ENCODE measurements at regions not wholly inside any gene's neighbourhood (a gene's known extent, or its start where the extent isn't known, plus 50 kb on each side); places are given as distances from the start of the nearest gene placed in this dataset.

DNA sequence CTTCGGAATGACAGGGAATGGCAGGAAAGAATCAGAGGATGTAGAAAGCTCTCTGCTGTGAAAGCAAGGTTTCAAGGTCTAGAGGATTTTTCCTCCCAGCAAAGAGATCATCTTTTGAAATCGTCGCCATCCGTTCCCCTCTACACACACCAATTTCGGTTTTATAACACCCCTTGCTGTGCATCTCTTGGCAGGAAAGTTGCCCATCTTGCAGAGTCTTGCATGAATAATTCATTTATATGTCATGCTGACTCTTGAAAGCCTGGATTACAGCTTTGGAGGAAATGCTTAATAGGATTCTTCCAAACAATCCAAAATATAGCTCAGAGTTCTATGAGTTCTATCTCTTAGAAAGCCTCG, 262.7 kb downstream of the CHL1 start:
- DNase-seq = no peak
- no TSS peak for BruUV-seq (replicated peaks)
- no peaks in the 10 kb centered on the region for H3K4me1 ChIP-seq (replicated peaks; ENCODE audit: insufficient read depth)
- ChIA-PET POLR2A (ENCODE audit: unreplicated experiment) (no interaction called here), CTCF (no interaction called here)
- no peaks in the 10 kb centered on the region for H3F3A ChIP-seq (ENCODE audit: insufficient read depth, low read depth)
- TF ChIP-seq, protein P1, sequence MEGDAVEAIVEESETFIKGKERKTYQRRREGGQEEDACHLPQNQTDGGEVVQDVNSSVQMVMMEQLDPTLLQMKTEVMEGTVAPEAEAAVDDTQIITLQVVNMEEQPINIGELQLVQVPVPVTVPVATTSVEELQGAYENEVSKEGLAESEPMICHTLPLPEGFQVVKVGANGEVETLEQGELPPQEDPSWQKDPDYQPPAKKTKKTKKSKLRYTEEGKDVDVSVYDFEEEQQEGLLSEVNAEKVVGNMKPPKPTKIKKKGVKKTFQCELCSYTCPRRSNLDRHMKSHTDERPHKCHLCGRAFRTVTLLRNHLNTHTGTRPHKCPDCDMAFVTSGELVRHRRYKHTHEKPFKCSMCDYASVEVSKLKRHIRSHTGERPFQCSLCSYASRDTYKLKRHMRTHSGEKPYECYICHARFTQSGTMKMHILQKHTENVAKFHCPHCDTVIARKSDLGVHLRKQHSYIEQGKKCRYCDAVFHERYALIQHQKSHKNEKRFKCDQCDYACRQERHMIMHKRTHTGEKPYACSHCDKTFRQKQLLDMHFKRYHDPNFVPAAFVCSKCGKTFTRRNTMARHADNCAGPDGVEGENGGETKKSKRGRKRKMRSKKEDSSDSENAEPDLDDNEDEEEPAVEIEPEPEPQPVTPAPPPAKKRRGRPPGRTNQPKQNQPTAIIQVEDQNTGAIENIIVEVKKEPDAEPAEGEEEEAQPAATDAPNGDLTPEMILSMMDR (conservative IDR thresholded peaks at IDR 0.05) = no peak
- no peak for TF ChIP-seq EZH2 (IDR thresholded peaks at IDR 0.05; ENCODE audit: low read depth)
- H3K79me2 ChIP-seq (ENCODE audit: low read depth) = no peaks in the 10 kb centered on the region
- no peak overlapping the region for H3K4me3 ChIP-seq
- intact Hi-C loops (cut with micrococcal nuclease; ENCODE audit: unreplicated experiment) = no loop called here
- no peak overlapping the region for H3K27ac ChIP-seq
- no peaks in the 10 kb centered on the region for H3K9me2 ChIP-seq (ENCODE audit: insufficient read depth)
- no peak overlapping the region for H3K4me2 ChIP-seq
- H3K9me3 ChIP-seq (ENCODE audit: insufficient read depth, low read depth) = no peaks in the 10 kb centered on the region
- H4K20me1 ChIP-seq (ENCODE audit: insufficient read depth) = no peaks in the 10 kb centered on the region
- no peak overlapping the region for H2AFZ ChIP-seq
- H3K36me3 ChIP-seq (ENCODE audit: low read depth) = no peaks in the 10 kb centered on the region
- H3K27me3 ChIP-seq (ENCODE audit: insufficient read depth, low read depth) = peaks cover 3% of the 10 kb centered on the region; the same call in 1 of the 2 replicates

GRCh38 chr3:461006-461405, 264.4 kb downstream of the CHL1 start:
- no peak for DNase-seq
- H3K9me2 ChIP-seq (ENCODE audit: insufficient read depth) = no peaks in the 10 kb centered on the region
- no peaks in the 10 kb centered on the region for H3K79me2 ChIP-seq (ENCODE audit: low read depth)
- no peak overlapping the region for H3K4me3 ChIP-seq
- no peaks in the 10 kb centered on the region for H3K9me3 ChIP-seq (ENCODE audit: insufficient read depth, low read depth)
- H3K36me3 ChIP-seq (ENCODE audit: low read depth) = no peaks in the 10 kb centered on the region
- no peak overlapping the region for H3K4me2 ChIP-seq
- intact Hi-C loops (cut with micrococcal nuclease; ENCODE audit: unreplicated experiment) = no loop called here
- H3F3A ChIP-seq (ENCODE audit: insufficient read depth, low read depth) = no peaks in the 10 kb centered on the region
- no peaks in the 10 kb centered on the region for H3K4me1 ChIP-seq (replicated peaks; ENCODE audit: insufficient read depth)
- ChIA-PET POLR2A (ENCODE audit: unreplicated experiment) (no interaction called here), CTCF (no interaction called here)
- peaks cover 3% of the 10 kb centered on the region; the same call in 1 of the 2 replicates for H3K27me3 ChIP-seq (ENCODE audit: insufficient read depth, low read depth)
- no peak overlapping the region for H2AFZ ChIP-seq
- no peak overlapping the region for H3K27ac ChIP-seq
- H4K20me1 ChIP-seq (ENCODE audit: insufficient read depth) = no peaks in the 10 kb centered on the region
- no TSS peak for BruUV-seq (replicated peaks)
- TF ChIP-seq, protein P1 (conservative IDR thresholded peaks at IDR 0.05) = no peak
- TF ChIP-seq EZH2 (IDR thresholded peaks at IDR 0.05; ENCODE audit: low read depth) = no peak

DNA sequence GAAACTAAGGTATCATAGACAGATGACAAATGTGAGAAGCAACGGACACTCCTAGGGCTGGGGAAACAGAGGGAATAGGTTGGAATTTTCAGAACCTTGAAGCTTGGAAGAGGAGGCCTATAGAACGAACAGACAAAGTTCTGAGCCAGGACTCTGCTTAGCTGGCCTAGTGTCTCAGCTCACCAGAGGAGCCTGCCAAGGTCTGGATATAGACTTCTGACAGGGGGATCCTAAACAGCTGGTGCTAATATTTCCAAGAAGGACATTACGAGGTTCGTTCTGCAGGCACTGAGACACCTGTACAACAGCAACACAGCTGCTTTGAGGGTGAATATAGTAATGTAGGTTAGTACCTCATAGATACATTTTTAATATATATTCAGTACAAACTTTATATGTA, 266.3 kb downstream of the CHL1 start:
- POLR2A ChIA-PET (ENCODE audit: unreplicated experiment) = no interaction called here
- no peak overlapping the region for H3K4me3 ChIP-seq
- no peaks in the 10 kb centered on the region for H3K36me3 ChIP-seq (ENCODE audit: low read depth)
- peaks cover 3% of the 10 kb centered on the region; the same call in 1 of the 2 replicates for H3K27me3 ChIP-seq (ENCODE audit: insufficient read depth, low read depth)
- no peaks in the 10 kb centered on the region for H4K20me1 ChIP-seq (ENCODE audit: insufficient read depth)
- no peaks in the 10 kb centered on the region for H3F3A ChIP-seq (ENCODE audit: insufficient read depth, low read depth)
- BruUV-seq (replicated peaks) = no TSS peak
- intact Hi-C loops (cut with micrococcal nuclease; ENCODE audit: unreplicated experiment) = no loop called here
- no peak for TF ChIP-seq EZH2 (IDR thresholded peaks at IDR 0.05; ENCODE audit: low read depth)
- TF ChIP-seq, protein P1 (conservative IDR thresholded peaks at IDR 0.05) = no peak
- no peak overlapping the region for H3K4me2 ChIP-seq
- H3K27ac ChIP-seq = no peak overlapping the region
- no peaks in the 10 kb centered on the region for H3K9me3 ChIP-seq (ENCODE audit: insufficient read depth, low read depth)
- DNase-seq = no peak
- no peaks in the 10 kb centered on the region for H3K79me2 ChIP-seq (ENCODE audit: low read depth)
- H2AFZ ChIP-seq = no peak overlapping the region
- CTCF ChIA-PET = no interaction called here
- no peaks in the 10 kb centered on the region for H3K4me1 ChIP-seq (replicated peaks; ENCODE audit: insufficient read depth)
- no peaks in the 10 kb centered on the region for H3K9me2 ChIP-seq (ENCODE audit: insufficient read depth)
